SU-DHL-6 (cell line): ENCODE measurements at regions not wholly inside any gene's neighbourhood (a gene's known extent, or its start where the extent isn't known, plus 50 kb on each side); places are given as distances from the start of the nearest gene placed in this dataset.

Source experiments
- CTCF ChIP-seq: fragments of 200-600 bp; sonication (generic); IDR thresholded peaks from one replicate; pipeline ENCODE4 v1.5.1; 2017; ENCODE audit warnings: antibody characterized with exemption, mild to moderate bottlenecking, low read length, moderate library complexity; ENCODE audit not compliant: insufficient read depth, poor library complexity, severe bottlenecking
- EZH2phosphoT487 ChIP-seq: fragments of 200-600 bp; sonication (generic), shearing (Covaris generic); conservative IDR thresholded peaks from 2 replicates; pipeline ENCODE4 v1.6.1; 2018; ENCODE audit warnings: mild to moderate bottlenecking, antibody characterized with exemption, low read length, moderate library complexity, mixed read lengths

- TF ChIP-seq CTCF (no peak), EZH2phosphoT487 (no peak)
Measured at GRCh38 chr6:21845018-21845417, 251.5 kb downstream of the SOX4 start.
